ENCODE measurements at regions not wholly inside any gene's neighbourhood (a gene's known extent, or its start where the extent isn't known, plus 50 kb on each side); places are given as distances from the start of the nearest gene placed in this dataset.

GRCh38 chr11:64437426-64437825 lies 78.5 kb downstream of the RPS6KA4 start:
- no peak for TF ChIP-seq CTCF (IDR thresholded peaks at IDR 0.05; ENCODE audit: low read length)
- no peak for TF ChIP-seq EZH2 (IDR thresholded peaks at IDR 0.05; ENCODE audit: borderline replicate concordance, low read length)
